ENCODE measurements at regions not wholly inside any gene's neighbourhood (a gene's known extent, or its start where the extent isn't known, plus 50 kb on each side); places are given as distances from the start of the nearest gene placed in this dataset.

DNA sequence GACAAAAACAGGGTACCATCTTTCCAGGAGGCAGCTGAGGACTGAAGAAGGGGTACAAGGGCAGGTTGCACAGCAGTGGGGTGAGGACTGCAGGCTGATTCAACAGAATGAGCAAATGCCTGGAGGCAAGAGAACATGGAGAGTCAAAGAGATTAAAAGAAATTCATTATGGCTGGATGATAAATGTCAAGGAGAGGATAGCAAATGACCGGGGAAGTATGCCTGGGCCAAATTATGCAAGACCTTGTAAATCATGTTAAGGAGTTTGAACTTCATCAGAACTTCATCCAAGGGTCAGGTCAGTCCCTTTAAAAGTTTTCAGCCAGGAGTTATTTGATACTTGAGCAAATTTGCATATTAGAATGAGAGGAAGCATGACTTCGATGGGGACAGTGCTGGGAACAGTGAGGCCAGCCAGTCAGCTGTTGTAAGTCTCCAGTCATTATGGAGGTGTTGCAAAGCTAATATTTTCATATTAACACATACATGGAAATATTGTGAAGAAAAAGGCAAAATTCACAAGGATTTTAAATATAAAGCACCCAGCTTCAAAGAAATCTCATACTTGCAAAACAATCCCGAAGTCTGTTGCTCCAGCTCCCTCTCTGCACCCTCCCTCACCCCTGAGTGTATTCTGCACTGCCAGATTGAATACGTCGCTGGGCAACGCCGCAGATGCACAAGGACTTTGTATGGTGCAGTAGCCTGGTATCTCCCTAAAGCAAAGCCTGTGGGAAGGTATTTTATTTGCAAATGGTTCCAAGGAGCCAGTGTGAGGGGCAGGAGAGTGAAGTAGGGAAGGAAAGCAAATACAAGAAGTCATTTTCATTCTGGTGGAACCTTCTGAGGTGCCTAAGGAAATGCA lies 509.8 kb upstream of the TLE4 start:
- TF ChIP-seq, protein P1, sequence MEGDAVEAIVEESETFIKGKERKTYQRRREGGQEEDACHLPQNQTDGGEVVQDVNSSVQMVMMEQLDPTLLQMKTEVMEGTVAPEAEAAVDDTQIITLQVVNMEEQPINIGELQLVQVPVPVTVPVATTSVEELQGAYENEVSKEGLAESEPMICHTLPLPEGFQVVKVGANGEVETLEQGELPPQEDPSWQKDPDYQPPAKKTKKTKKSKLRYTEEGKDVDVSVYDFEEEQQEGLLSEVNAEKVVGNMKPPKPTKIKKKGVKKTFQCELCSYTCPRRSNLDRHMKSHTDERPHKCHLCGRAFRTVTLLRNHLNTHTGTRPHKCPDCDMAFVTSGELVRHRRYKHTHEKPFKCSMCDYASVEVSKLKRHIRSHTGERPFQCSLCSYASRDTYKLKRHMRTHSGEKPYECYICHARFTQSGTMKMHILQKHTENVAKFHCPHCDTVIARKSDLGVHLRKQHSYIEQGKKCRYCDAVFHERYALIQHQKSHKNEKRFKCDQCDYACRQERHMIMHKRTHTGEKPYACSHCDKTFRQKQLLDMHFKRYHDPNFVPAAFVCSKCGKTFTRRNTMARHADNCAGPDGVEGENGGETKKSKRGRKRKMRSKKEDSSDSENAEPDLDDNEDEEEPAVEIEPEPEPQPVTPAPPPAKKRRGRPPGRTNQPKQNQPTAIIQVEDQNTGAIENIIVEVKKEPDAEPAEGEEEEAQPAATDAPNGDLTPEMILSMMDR (IDR thresholded peaks at IDR 0.05) = no peak
- TF ChIP-seq EP300 (IDR thresholded peaks at IDR 0.05) = no peak
- TF ChIP-seq POLR2A (IDR thresholded peaks at IDR 0.05) = no peak

Data from ovary (tissue), 3 donors.